WTC11 (cell line): ENCODE measurements at regions not wholly inside any gene's neighbourhood (a gene's known extent, or its start where the extent isn't known, plus 50 kb on each side); places are given as distances from the start of the nearest gene placed in this dataset.

ENCODE experiments used
- ATAC-seq: fragments of 200-7000 bp; cut with Tn5 transposase; 2 replicates; pipeline ENCODE4 v1.10.0; 2021; ENCODE audit warnings: mild to moderate bottlenecking, moderate library complexity
- CTCF ChIA-PET: fragments of 300-600 bp; sonication (Branson Sonifier 250); formaldehyde crosslinking; loops from one replicate; lab custom pipeline; 2021; ENCODE audit warnings: antibody characterized with exemption; lab: Charles Lee
- POLR2A ChIA-PET: fragments of 350-600 bp; sonication (Branson Sonifier 250); formaldehyde crosslinking; loops from one replicate; lab custom pipeline; 2021; ENCODE audit warnings: antibody characterized with exemption; lab: Charles Lee
- DNase-seq: peaks from one replicate; pipeline ENCODE4 v3.0.0; 2021; ENCODE audit warnings: low spot score
- H3K27ac Mint-ChIP-seq: 2 replicates; pipeline ENCODE4 v1.8.0; 2021; ENCODE audit warnings: mixed read lengths
- H3K27me3 Mint-ChIP-seq: 2 replicates; pipeline ENCODE4 v1.8.0; 2021; ENCODE audit warnings: low read depth, mild to moderate bottlenecking, moderate library complexity, mixed read lengths
- H3K36me3 Mint-ChIP-seq: 2 replicates; pipeline ENCODE4 v1.8.0; 2021; ENCODE audit warnings: mixed read lengths
- H3K4me1 Mint-ChIP-seq: 2 replicates; pipeline ENCODE4 v1.8.0; 2022; ENCODE audit warnings: mixed read lengths
- H3K4me3 Mint-ChIP-seq: 2 replicates; pipeline ENCODE4 v1.8.0; 2021; ENCODE audit warnings: mild to moderate bottlenecking, moderate library complexity, mixed read lengths
- H3K9me3 Mint-ChIP-seq: 2 replicates; pipeline ENCODE4 v1.8.0; 2021; ENCODE audit warnings: mixed read lengths
- ATF1 ChIP-seq: sonication (generic); formaldehyde crosslinking; IDR thresholded peaks from 2 replicates; pipeline ENCODE4 v1.8.1; 2023; ENCODE audit warnings: mild to moderate bottlenecking, moderate library complexity, missing genetic modification reagents
- CREB1 ChIP-seq: sonication (generic); formaldehyde crosslinking; IDR thresholded peaks from 2 replicates; pipeline ENCODE4 v1.8.0; 2023; ENCODE audit warnings: mild to moderate bottlenecking, missing genetic modification reagents
- EMX1 ChIP-seq: fragments of 250-450 bp; sonication (Bioruptor Pico); IDR thresholded peaks from 2 replicates; pipeline ENCODE4 v1.8.0; 2021; ENCODE audit warnings: mild to moderate bottlenecking
- ESRRA ChIP-seq: sonication (generic); formaldehyde crosslinking; IDR thresholded peaks from 2 replicates; pipeline ENCODE4 v1.8.1; 2022; ENCODE audit warnings: mild to moderate bottlenecking, missing genetic modification reagents, borderline replicate concordance
- IRF2 ChIP-seq: sonication (generic); formaldehyde crosslinking; IDR thresholded peaks from 2 replicates; pipeline ENCODE4 v1.8.0; 2022; ENCODE audit warnings: low read depth, missing genetic modification reagents, borderline replicate concordance
- NFE2L1 ChIP-seq: sonication (generic); formaldehyde crosslinking; IDR thresholded peaks from 2 replicates; pipeline ENCODE4 v1.8.1; 2023; ENCODE audit warnings: missing genetic modification reagents
- RELA ChIP-seq: sonication (generic); formaldehyde crosslinking; IDR thresholded peaks from 2 replicates; pipeline ENCODE4 v1.8.1; 2022; ENCODE audit warnings: missing genetic modification reagents, mild to moderate bottlenecking, borderline replicate concordance
- RORB ChIP-seq: fragments of 250-450 bp; sonication (Bioruptor Pico); IDR thresholded peaks from 2 replicates; pipeline ENCODE4 v1.9.0; 2021; ENCODE audit warnings: mild to moderate bottlenecking
- SMAD3 ChIP-seq: sonication (generic); formaldehyde crosslinking; IDR thresholded peaks from 2 replicates; pipeline ENCODE4 v1.8.0; 2022; ENCODE audit warnings: missing genetic modification reagents, mild to moderate bottlenecking, borderline replicate concordance
- SMAD4 ChIP-seq: sonication (generic); formaldehyde crosslinking; IDR thresholded peaks from 2 replicates; pipeline ENCODE4 v1.8.0; 2022; ENCODE audit warnings: mild to moderate bottlenecking, missing genetic modification reagents
- SOX15 ChIP-seq: fragments of 250-450 bp; sonication (Bioruptor Pico); IDR thresholded peaks from 2 replicates; pipeline ENCODE4 v1.9.0; 2021; ENCODE audit warnings: mild to moderate bottlenecking
- SP1 ChIP-seq: sonication (generic); formaldehyde crosslinking; conservative IDR thresholded peaks from 2 replicates; pipeline ENCODE4 v1.8.1; 2022; ENCODE audit warnings: missing genetic modification reagents
- TCF7 ChIP-seq: sonication (generic); formaldehyde crosslinking; IDR thresholded peaks from 2 replicates; pipeline ENCODE4 v1.8.0; 2022; ENCODE audit warnings: mild to moderate bottlenecking, low read depth, missing genetic modification reagents, moderate library complexity
- ZBTB21 ChIP-seq: sonication (generic); formaldehyde crosslinking; IDR thresholded peaks from 2 replicates; pipeline ENCODE4 v1.8.1; 2023; ENCODE audit warnings: mild to moderate bottlenecking, missing genetic modification reagents, borderline replicate concordance
- ZNF396 ChIP-seq: fragments of 250-450 bp; sonication (Bioruptor Pico); IDR thresholded peaks from 2 replicates; pipeline ENCODE4 v1.8.0; 2021; ENCODE audit warnings: mild to moderate bottlenecking, moderate library complexity, borderline replicate concordance
- ZNF416 ChIP-seq: fragments of 250-450 bp; sonication (Bioruptor Pico); IDR thresholded peaks from 2 replicates; pipeline ENCODE4 v1.9.0; 2021; ENCODE audit warnings: mild to moderate bottlenecking, inconsistent platforms
- TF ChIP-seq, protein P1 (sequence below): fragments of 250-450 bp; sonication (Bioruptor Pico); IDR thresholded peaks from 2 replicates; pipeline ENCODE4 v1.9.0; 2021; ENCODE audit warnings: mild to moderate bottlenecking
- TF ChIP-seq, protein P2 (sequence below): fragments of 250-450 bp; sonication (Bioruptor Pico); IDR thresholded peaks from 2 replicates; pipeline ENCODE4 v1.8.0; 2021; ENCODE audit warnings: mild to moderate bottlenecking
- TF ChIP-seq, protein P3 (sequence below): sonication (generic); formaldehyde crosslinking; IDR thresholded peaks from 2 replicates; pipeline ENCODE4 v1.8.1; 2022; ENCODE audit warnings: low read depth, missing genetic modification reagents, borderline replicate concordance
- TF ChIP-seq, protein P4 (sequence below): sonication (generic); formaldehyde crosslinking; conservative IDR thresholded peaks from 2 replicates; pipeline ENCODE4 v1.8.1; 2022; ENCODE audit warnings: mild to moderate bottlenecking, missing genetic modification reagents
- TF ChIP-seq, protein P5 (sequence below): sonication (generic); formaldehyde crosslinking; IDR thresholded peaks from 2 replicates; pipeline ENCODE4 v1.8.0; 2022; ENCODE audit warnings: missing genetic modification reagents
- TF ChIP-seq, protein P6 (sequence below): fragments of 250-450 bp; sonication (Bioruptor Pico); IDR thresholded peaks from 2 replicates; pipeline ENCODE4 v2.1.2; 2022; ENCODE audit warnings: mild to moderate bottlenecking, moderate library complexity
- TF ChIP-seq, protein P7 (sequence below): sonication (generic); formaldehyde crosslinking; IDR thresholded peaks from 2 replicates; pipeline ENCODE4 v1.8.0; 2022; ENCODE audit warnings: mild to moderate bottlenecking, missing genetic modification reagents
- TF ChIP-seq, protein P8 (sequence below): sonication (generic); formaldehyde crosslinking; IDR thresholded peaks from 2 replicates; pipeline ENCODE4 v1.8.0; 2022; ENCODE audit warnings: mild to moderate bottlenecking, missing genetic modification reagents

DNA sequence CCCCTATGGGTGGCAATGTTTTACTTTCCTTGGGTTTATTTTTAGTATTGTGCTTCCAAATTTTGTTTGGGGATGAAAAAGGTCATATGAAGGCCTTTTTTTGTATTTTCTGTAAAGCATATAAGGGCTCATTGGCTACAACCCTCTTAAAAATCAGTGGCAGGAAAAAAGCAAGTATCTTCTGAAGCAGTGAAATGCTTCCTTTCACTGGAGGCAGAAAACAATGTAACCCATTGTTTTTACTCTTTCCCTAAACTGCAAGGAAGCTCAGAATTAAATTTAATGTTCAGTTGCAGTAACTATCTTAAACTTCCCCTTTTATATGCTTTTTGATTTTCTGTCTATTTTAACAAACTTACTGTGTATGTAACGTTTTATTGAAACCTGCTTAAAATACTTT, 148.7 kb upstream of the LYZL1 start (continued):
- TF ChIP-seq, protein P1, sequence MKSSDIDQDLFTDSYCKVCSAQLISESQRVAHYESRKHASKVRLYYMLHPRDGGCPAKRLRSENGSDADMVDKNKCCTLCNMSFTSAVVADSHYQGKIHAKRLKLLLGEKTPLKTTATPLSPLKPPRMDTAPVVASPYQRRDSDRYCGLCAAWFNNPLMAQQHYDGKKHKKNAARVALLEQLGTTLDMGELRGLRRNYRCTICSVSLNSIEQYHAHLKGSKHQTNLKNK (CRISPR knock-in tag): no peak
- no peak for TF ChIP-seq TCF7 (CRISPR knock-in tag)
- TF ChIP-seq ATF1 (CRISPR knock-in tag): no peak
- TF ChIP-seq, protein P2, sequence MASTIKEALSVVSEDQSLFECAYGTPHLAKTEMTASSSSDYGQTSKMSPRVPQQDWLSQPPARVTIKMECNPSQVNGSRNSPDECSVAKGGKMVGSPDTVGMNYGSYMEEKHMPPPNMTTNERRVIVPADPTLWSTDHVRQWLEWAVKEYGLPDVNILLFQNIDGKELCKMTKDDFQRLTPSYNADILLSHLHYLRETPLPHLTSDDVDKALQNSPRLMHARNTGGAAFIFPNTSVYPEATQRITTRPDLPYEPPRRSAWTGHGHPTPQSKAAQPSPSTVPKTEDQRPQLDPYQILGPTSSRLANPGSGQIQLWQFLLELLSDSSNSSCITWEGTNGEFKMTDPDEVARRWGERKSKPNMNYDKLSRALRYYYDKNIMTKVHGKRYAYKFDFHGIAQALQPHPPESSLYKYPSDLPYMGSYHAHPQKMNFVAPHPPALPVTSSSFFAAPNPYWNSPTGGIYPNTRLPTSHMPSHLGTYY (CRISPR knock-in tag): no peak

DNA sequence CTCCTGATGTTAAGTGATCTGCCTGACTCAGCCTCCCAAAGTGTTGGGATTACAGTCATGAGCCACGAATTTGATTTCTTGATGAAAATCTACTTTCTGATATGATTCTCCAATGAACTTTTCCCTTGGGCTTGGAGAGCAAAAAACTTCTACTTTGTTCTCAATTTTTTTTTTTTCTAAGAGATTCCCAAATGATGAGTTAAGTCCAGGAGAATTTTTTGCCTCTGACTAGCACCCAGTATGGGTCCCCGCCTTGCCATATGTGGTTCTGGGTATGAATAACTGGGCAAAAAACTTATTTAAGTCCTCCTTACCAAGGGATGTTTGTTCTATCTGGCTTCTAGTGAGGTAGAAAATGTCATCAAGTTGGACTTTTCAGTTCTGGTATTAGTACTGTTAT, 147.9 kb upstream of the LYZL1 start:
- H3K27me3 Mint-ChIP-seq: no peaks in the 10 kb centered on the region
- H3K4me1 Mint-ChIP-seq: peaks cover 55% of the 10 kb centered on the region
- no peak for DNase-seq
- peak overlapping the region; percentile 88 for H3K27ac Mint-ChIP-seq
- CTCF ChIA-PET: interaction anchor here (1.2 kb wide), 1 partner anchor 14 kb away, joined by 3 read pairs; no protein-coding TSS in a partner anchor
- peak overlapping the region; percentile 48 for H3K4me3 Mint-ChIP-seq
- TF ChIP-seq, protein P3, sequence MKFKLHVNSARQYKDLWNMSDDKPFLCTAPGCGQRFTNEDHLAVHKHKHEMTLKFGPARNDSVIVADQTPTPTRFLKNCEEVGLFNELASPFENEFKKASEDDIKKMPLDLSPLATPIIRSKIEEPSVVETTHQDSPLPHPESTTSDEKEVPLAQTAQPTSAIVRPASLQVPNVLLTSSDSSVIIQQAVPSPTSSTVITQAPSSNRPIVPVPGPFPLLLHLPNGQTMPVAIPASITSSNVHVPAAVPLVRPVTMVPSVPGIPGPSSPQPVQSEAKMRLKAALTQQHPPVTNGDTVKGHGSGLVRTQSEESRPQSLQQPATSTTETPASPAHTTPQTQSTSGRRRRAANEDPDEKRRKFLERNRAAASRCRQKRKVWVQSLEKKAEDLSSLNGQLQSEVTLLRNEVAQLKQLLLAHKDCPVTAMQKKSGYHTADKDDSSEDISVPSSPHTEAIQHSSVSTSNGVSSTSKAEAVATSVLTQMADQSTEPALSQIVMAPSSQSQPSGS (CRISPR knock-in tag): no peak
- TF ChIP-seq SP1 (CRISPR knock-in tag) (no peak), SOX15 (CRISPR knock-in tag) (no peak), TCF7 (CRISPR knock-in tag) (no peak), NFE2L1 (CRISPR knock-in tag) (no peak), ZBTB21 (CRISPR knock-in tag) (no peak), RORB (CRISPR knock-in tag) (no peak), SMAD3 (CRISPR knock-in tag) (no peak), CREB1 (CRISPR knock-in tag) (no peak)
- TF ChIP-seq, protein P4, sequence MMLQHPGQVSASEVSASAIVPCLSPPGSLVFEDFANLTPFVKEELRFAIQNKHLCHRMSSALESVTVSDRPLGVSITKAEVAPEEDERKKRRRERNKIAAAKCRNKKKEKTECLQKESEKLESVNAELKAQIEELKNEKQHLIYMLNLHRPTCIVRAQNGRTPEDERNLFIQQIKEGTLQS: no peak
- TF ChIP-seq, protein P5, sequence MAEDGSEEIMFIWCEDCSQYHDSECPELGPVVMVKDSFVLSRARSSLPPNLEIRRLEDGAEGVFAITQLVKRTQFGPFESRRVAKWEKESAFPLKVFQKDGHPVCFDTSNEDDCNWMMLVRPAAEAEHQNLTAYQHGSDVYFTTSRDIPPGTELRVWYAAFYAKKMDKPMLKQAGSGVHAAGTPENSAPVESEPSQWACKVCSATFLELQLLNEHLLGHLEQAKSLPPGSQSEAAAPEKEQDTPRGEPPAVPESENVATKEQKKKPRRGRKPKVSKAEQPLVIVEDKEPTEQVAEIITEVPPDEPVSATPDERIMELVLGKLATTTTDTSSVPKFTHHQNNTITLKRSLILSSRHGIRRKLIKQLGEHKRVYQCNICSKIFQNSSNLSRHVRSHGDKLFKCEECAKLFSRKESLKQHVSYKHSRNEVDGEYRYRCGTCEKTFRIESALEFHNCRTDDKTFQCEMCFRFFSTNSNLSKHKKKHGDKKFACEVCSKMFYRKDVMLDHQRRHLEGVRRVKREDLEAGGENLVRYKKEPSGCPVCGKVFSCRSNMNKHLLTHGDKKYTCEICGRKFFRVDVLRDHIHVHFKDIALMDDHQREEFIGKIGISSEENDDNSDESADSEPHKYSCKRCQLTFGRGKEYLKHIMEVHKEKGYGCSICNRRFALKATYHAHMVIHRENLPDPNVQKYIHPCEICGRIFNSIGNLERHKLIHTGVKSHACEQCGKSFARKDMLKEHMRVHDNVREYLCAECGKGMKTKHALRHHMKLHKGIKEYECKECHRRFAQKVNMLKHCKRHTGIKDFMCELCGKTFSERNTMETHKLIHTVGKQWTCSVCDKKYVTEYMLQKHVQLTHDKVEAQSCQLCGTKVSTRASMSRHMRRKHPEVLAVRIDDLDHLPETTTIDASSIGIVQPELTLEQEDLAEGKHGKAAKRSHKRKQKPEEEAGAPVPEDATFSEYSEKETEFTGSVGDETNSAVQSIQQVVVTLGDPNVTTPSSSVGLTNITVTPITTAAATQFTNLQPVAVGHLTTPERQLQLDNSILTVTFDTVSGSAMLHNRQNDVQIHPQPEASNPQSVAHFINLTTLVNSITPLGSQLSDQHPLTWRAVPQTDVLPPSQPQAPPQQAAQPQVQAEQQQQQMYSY: no peak
- TF ChIP-seq, protein P6, sequence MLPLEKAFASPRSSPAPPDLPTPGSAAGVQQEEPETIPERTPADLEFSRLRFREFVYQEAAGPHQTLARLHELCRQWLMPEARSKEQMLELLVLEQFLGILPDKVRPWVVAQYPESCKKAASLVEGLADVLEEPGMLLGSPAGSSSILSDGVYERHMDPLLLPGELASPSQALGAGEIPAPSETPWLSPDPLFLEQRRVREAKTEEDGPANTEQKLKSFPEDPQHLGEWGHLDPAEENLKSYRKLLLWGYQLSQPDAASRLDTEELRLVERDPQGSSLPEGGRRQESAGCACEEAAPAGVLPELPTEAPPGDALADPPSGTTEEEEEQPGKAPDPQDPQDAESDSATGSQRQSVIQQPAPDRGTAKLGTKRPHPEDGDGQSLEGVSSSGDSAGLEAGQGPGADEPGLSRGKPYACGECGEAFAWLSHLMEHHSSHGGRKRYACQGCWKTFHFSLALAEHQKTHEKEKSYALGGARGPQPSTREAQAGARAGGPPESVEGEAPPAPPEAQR (CRISPR knock-in tag): no peak
- ATAC-seq: no peak
- H3K9me3 Mint-ChIP-seq: peaks cover 8% of the 10 kb centered on the region
- POLR2A ChIA-PET: no interaction called here
- peaks cover 11% of the 10 kb centered on the region for H3K36me3 Mint-ChIP-seq

DNA sequence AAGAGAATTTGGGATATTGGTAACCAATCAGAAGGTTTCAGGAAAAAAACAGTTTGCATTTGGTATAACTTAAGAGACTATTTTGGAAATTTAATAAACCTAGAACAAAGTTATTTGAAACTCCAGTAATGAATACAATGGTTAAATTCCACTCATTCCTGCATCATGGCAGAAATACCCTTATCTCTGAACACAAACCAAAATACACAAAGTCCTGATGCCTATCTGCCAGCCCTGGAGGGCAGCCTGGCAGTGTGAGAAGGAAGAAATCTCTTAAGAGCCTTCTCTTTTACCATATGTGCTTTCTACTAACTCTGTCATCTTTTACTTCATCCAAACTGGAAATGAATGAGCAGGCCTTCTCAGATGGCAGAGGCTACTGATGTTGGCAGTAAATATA, 147.1 kb upstream of the LYZL1 start:
- peaks cover 12% of the 10 kb centered on the region for H3K36me3 Mint-ChIP-seq
- peak overlapping the region; percentile 95 for H3K27ac Mint-ChIP-seq
- CTCF ChIA-PET: interaction anchor here (1.2 to 1.6 kb wide), 2 partner anchors 11 to 15 kb away, joined by 3 to 4 read pairs; no protein-coding TSS in a partner anchor
- H3K4me3 Mint-ChIP-seq: peak overlapping the region; percentile 48
- POLR2A ChIA-PET: no interaction called here
- no peak for DNase-seq
- H3K27me3 Mint-ChIP-seq: no peaks in the 10 kb centered on the region
- peaks cover 12% of the 10 kb centered on the region for H3K9me3 Mint-ChIP-seq
- ATAC-seq: no peak
- H3K4me1 Mint-ChIP-seq: peaks cover 58% of the 10 kb centered on the region
- TF ChIP-seq EMX1: no peak
- no peak for TF ChIP-seq ATF1 (CRISPR knock-in tag)
- TF ChIP-seq IRF2 (CRISPR knock-in tag): no peak
- TF ChIP-seq, protein P7, sequence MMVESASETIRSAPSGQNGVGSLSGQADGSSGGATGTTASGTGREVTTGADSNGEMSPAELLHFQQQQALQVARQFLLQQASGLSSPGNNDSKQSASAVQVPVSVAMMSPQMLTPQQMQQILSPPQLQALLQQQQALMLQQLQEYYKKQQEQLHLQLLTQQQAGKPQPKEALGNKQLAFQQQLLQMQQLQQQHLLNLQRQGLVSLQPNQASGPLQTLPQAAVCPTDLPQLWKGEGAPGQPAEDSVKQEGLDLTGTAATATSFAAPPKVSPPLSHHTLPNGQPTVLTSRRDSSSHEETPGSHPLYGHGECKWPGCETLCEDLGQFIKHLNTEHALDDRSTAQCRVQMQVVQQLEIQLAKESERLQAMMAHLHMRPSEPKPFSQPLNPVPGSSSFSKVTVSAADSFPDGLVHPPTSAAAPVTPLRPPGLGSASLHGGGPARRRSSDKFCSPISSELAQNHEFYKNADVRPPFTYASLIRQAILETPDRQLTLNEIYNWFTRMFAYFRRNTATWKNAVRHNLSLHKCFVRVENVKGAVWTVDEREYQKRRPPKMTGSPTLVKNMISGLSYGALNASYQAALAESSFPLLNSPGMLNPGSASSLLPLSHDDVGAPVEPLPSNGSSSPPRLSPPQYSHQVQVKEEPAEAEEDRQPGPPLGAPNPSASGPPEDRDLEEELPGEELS (CRISPR knock-in tag): no peak
- TF ChIP-seq ZNF396 (CRISPR knock-in tag): no peak
- no peak for TF ChIP-seq ESRRA (CRISPR knock-in tag)
- TF ChIP-seq ZNF416 (CRISPR knock-in tag): no peak
- no peak for TF ChIP-seq SMAD3 (CRISPR knock-in tag)
- TF ChIP-seq RELA (CRISPR knock-in tag): no peak
- TF ChIP-seq, protein P8, sequence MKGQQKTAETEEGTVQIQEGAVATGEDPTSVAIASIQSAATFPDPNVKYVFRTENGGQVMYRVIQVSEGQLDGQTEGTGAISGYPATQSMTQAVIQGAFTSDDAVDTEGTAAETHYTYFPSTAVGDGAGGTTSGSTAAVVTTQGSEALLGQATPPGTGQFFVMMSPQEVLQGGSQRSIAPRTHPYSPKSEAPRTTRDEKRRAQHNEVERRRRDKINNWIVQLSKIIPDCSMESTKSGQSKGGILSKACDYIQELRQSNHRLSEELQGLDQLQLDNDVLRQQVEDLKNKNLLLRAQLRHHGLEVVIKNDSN (CRISPR knock-in tag): no peak
- TF ChIP-seq SMAD4: no peak
